Dermis microvascular lymphatic vessel endothelial cell (primary cell): ENCODE measurements at regions not wholly inside any gene's neighbourhood (a gene's known extent, or its start where the extent isn't known, plus 50 kb on each side); places are given as distances from the start of the nearest gene placed in this dataset.

Experiments used
- DNase-seq, 2 donors: peaks; one replicate each; pipeline versions ENCODE4 v3.0.0 to v3.0.0-alpha.2; 2010; ENCODE audit warnings: low read depth in 2 of 2

DNA sequence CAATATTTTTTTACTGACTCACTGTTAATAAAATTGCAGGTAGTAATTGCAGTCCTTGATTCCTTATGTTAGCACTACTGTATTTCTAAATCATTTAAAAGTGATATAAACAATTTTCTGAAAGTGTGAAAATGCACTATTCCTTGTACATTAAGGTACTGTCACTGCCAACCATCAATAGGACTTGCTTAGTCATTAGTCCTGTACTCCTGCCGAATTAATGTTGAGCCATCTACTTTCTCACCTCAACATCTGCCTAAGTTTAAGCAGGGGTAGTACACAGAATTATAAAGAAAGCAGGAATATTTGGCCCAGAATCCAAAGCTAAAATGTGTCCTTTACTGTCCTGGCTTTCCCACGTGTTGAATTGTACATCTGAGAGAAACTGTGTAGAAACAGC lies 87.0 kb upstream of the TRPC3 start:
- no peak for DNase-seq

DNA sequence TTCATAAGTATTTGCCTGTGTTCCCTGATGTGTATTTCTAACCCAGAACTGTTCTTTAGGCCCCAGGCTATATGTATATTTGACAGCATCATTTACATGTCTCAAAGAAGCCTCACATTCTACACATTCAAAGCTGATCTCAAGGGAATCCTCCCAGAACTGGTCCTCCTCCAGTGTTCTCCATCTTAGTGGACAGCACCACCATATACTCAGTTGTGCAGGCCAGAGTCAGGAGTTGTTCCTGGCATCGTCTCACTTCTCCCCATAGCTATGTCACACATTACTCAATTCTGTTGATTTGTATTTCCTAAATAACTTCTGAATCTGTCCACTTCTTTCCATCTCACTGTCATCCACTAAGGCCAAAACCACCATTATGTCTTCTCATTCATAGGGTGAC lies 82.8 kb upstream of the TRPC3 start:
- DNase-seq = no peak

- no peak for DNase-seq
Observed at GRCh38 chr4:122027203-122027602, 75.3 kb upstream of the TRPC3 start.

DNA sequence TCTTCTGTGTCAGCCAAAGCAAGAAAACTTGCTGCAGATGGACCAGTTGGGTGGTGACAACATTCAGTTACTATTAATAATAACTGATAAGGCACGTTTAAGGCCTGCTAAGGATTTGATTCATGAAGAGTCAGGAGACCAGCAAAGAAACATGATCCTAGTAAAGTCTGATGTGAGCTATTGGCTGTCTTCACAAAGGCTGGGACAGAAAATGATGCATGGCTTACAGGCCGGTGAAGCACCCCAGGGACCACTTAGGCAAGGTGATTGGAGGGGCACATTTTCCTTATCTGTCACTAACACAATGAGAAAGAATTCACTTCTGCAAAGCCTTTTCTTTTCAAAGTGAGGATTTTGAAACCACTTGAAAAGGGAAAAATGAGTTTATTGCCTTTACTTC lies 65.4 kb upstream of the TRPC3 start:
- no peak for DNase-seq

DNA sequence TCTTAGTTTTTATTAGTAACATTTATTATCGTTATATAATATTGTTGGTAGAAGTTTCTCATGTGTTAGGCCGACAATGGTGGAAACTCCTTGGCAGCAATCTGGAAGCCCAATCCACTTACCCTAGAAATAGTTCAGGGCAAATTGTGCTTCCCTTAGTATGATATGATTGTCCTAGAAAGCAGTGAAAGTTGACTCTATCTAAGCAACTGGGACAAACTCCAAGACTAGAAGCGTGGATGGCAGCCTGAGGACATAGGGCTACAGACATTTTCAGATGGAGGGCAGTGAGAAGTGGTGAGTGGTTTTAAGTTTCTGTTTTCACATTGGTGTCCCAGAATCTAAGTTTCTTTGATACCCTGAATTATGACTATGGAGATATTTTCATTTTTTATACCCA lies 63.3 kb upstream of the TRPC3 start:
- DNase-seq = no peak

- DNase-seq = no peak
Observed at GRCh38 chr4:122012735-122013134, 60.9 kb upstream of the TRPC3 start.

DNA sequence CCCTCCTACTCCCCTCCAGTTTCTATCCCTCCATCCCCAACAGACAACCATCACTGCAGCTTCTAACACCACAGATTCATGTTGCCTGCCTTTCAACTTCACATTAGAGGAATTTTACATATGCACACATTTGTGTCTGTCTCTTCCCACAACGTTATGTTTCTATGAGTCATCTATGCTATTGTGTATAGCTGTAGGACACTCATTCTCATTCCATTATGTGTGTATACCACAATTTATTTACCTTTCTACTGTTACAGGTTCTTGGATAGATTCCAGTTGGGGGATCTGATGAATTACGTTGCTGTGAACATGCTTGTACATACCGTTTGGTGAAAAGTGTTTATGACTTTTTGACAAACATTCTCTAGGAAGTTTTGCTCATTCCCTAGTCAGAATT lies 58.8 kb upstream of the TRPC3 start:
- DNase-seq = no peak

- DNase-seq = no peak
Observed at GRCh38 chr4:122009524-122009923, 57.7 kb upstream of the TRPC3 start.

GRCh38 chr4:122007016-122007415 lies 55.2 kb upstream of the TRPC3 start:
- DNase-seq = no peak

GRCh38 chr4:122005064-122005755 lies 53.4 kb upstream of the TRPC3 start:
- DNase-seq = no peak

GRCh38 chr4:122003335-122003734 lies 51.5 kb upstream of the TRPC3 start:
- DNase-seq = peak in 1 of 2 donors; percentile 33
